MCF 10A (cell line): ENCODE measurements at regions not wholly inside any gene's neighbourhood (a gene's known extent, or its start where the extent isn't known, plus 50 kb on each side); places are given as distances from the start of the nearest gene placed in this dataset.

ENCODE experiments used
- BruUV-seq: library from RNA; stranded (reverse); fragments of 400-500 nt; replicated peaks from 2 replicates; lab custom pipeline; 2021; lab: Mats Ljungman, UMichigan
- CTCF ChIA-PET: fragments of 300-600 bp; sonication (Branson Sonifier 250); formaldehyde crosslinking; extraction: SDS; loops from one replicate; lab custom pipeline; 2021; ENCODE audit warnings: antibody characterized with exemption, inconsistent platforms; lab: Yijun Ruan, JAX
- POLR2A ChIA-PET: fragments of 300-600, 350-650 bp; sonication (Branson Sonifier 250); formaldehyde crosslinking; extraction: SDS; loops from one replicate; lab custom pipeline; 2020; ENCODE audit warnings: antibody characterized with exemption, inconsistent platforms; lab: Yijun Ruan, JAX
- DNase-seq: peaks from one replicate; pipeline ENCODE4 v3.0.0-alpha.2; 2018; ENCODE audit not compliant: unreplicated experiment
- H3K27ac Mint-ChIP-seq: one replicate; pipeline ENCODE4 v1.8.0; 2022; ENCODE audit warnings: mild to moderate bottlenecking, low read depth, mixed read lengths; ENCODE audit not compliant: unreplicated experiment
- H3K27me3 Mint-ChIP-seq: one replicate; pipeline ENCODE4 v1.8.0; 2022; ENCODE audit warnings: mixed read lengths; ENCODE audit not compliant: insufficient read depth, unreplicated experiment
- H3K36me3 Mint-ChIP-seq: one replicate; pipeline ENCODE4 v1.8.0; 2022; ENCODE audit warnings: mild to moderate bottlenecking, moderate library complexity, mixed read lengths; ENCODE audit not compliant: insufficient read depth, unreplicated experiment
- H3K4me1 Mint-ChIP-seq: one replicate; pipeline ENCODE4 v1.8.0; 2022; ENCODE audit warnings: mixed read lengths; ENCODE audit not compliant: insufficient read depth, unreplicated experiment
- H3K4me3 Mint-ChIP-seq: one replicate; pipeline ENCODE4 v1.8.0; 2022; ENCODE audit warnings: mild to moderate bottlenecking, moderate library complexity, mixed read lengths; ENCODE audit not compliant: unreplicated experiment
- H3K9me3 Mint-ChIP-seq: one replicate; pipeline ENCODE4 v1.8.0; 2022; ENCODE audit warnings: mixed read lengths; ENCODE audit not compliant: unreplicated experiment
- intact Hi-C: fragments of 100-400 bp; cut with micrococcal nuclease; formaldehyde crosslinking; loops from 2 replicates; pipeline ENCODE4 v1.14.1; 2022
- TF ChIP-seq, protein P1 (sequence below): fragments of 200-600 bp; IDR thresholded peaks from one replicate; pipeline ENCODE4 v1.8.0; 2022; ENCODE audit warnings: antibody characterized with exemption, mild to moderate bottlenecking; ENCODE audit not compliant: unreplicated experiment

DNA sequence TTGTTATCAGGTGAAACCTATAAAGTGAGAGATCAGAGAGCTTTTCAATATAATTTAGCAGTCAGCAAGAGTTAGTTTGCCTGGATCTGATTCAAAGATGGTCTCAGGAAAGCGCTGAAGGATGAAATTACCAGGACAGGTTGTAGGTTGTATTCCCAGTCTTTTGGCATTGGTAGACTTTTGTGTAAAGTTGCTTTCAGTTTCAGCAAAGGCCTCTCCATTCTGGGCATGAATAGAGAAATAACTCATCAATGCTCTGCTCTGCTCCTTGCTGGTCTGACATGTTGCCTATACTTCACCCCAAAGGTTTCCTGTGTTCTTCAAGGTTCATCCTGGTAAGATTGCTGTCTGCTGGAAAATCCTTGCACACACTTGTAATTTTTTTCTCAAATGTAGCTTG, 714.8 kb downstream of the EPM2A start:
- Mint-ChIP-seq H3K9me3 (no peaks in the 10 kb centered on the region), H3K36me3 (no peaks in the 10 kb centered on the region), H3K4me1 (peaks cover 12% of the 10 kb centered on the region), H3K4me3 (no peak overlapping the region), H3K27ac (no peak overlapping the region), H3K27me3 (no peaks in the 10 kb centered on the region)
- no peak for DNase-seq
- no TSS peak for BruUV-seq
- TF ChIP-seq, protein P1, sequence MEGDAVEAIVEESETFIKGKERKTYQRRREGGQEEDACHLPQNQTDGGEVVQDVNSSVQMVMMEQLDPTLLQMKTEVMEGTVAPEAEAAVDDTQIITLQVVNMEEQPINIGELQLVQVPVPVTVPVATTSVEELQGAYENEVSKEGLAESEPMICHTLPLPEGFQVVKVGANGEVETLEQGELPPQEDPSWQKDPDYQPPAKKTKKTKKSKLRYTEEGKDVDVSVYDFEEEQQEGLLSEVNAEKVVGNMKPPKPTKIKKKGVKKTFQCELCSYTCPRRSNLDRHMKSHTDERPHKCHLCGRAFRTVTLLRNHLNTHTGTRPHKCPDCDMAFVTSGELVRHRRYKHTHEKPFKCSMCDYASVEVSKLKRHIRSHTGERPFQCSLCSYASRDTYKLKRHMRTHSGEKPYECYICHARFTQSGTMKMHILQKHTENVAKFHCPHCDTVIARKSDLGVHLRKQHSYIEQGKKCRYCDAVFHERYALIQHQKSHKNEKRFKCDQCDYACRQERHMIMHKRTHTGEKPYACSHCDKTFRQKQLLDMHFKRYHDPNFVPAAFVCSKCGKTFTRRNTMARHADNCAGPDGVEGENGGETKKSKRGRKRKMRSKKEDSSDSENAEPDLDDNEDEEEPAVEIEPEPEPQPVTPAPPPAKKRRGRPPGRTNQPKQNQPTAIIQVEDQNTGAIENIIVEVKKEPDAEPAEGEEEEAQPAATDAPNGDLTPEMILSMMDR = no peak
- intact Hi-C loops = loop anchor here (10.0 kb wide), 1 partner anchor 614 kb away; no protein-coding TSS in a partner anchor
- ChIA-PET POLR2A (no interaction called here), CTCF (interaction anchor here (0.9 kb wide), 1 partner anchor 10 kb away, joined by 3 read pairs; no protein-coding TSS in a partner anchor)

GRCh38 chr6:145022199-145022796, 713.0 kb downstream of the EPM2A start:
- POLR2A ChIA-PET = no interaction called here
- Mint-ChIP-seq H3K36me3 (no peaks in the 10 kb centered on the region), H3K9me3 (no peaks in the 10 kb centered on the region), H3K27ac (no peak overlapping the region), H3K4me1 (no peaks in the 10 kb centered on the region), H3K27me3 (no peaks in the 10 kb centered on the region), H3K4me3 (no peak overlapping the region)
- CTCF ChIA-PET = no interaction called here
- TF ChIP-seq, protein P1 = no peak
- no TSS peak for BruUV-seq
- no peak for DNase-seq
- intact Hi-C loops = loop anchor here (10.0 kb wide), 1 partner anchor 613 kb away; no protein-coding TSS in a partner anchor

DNA sequence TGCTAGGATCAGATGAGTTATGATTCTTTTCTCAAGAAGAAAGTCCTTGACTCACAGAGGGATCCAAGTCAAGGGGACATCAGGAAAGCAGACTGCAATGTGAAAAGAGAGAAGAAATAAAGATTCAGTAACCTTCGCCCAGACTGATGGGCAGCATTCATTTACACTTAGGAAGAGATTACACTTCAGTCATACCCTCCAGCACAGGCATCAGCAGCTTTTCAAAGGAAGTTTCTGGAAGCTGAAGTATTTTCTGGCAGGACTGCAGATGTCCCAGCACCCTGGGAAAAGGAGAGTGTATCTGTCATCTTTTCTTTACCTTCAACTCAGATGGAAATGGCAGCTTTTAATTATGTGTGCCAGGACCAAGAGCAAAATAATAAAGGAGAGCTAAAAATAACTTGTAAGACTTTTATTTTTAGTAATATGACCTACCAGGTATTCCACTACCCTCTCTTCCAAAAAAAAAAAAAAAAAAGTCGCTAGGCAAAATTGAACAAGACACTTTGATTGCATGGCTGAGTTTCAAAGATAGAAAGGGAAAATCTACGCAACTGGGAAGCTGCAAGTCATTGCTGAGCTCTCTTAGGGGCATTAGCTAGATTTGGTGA, 712.1 kb downstream of the EPM2A start:
- H3K27ac Mint-ChIP-seq = no peak overlapping the region
- BruUV-seq = no TSS peak
- TF ChIP-seq, protein P1 = no peak

DNA sequence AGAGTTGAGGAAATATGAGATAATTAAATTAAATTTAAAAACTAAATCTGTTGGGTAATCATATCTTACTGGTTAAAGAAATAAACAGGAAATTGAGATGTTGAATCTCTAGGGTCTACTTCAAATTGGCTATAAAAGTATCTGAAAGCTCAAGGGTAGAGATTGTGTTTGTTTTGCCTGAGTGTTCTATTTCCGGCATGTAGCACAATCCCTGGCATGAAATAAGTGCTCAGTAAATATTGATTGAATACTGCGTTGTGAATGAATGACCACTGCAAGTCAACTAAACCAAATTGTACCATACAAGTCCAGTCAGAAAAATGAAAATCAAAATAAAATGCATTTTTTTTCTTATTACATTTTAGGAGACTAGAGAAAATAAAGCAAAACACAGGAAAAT, 709.8 kb downstream of the EPM2A start:
- Mint-ChIP-seq H3K27ac (no peak overlapping the region), H3K4me3 (no peak overlapping the region), H3K4me1 (no peaks in the 10 kb centered on the region), H3K36me3 (no peaks in the 10 kb centered on the region), H3K9me3 (no peaks in the 10 kb centered on the region), H3K27me3 (no peaks in the 10 kb centered on the region)
- intact Hi-C loops = loop anchor here (10.0 kb wide), 1 partner anchor 609 kb away; no protein-coding TSS in a partner anchor
- DNase-seq = no peak
- no TSS peak for BruUV-seq
- ChIA-PET CTCF (no interaction called here), POLR2A (no interaction called here)
- TF ChIP-seq, protein P1 = no peak

More for the DNA sequence above, 712.1 kb downstream of the EPM2A start:
- ChIA-PET CTCF (interaction anchor here (0.7 kb wide), 1 partner anchor 22 kb away, joined by 3 read pairs; no protein-coding TSS in a partner anchor), POLR2A (no interaction called here)
- intact Hi-C loops = loop anchor here (10.0 kb wide), 1 partner anchor 612 kb away; no protein-coding TSS in a partner anchor
- no peaks in the 10 kb centered on the region for H3K9me3 Mint-ChIP-seq
- DNase-seq = no peak
- no peaks in the 10 kb centered on the region for H3K36me3 Mint-ChIP-seq
- H3K27me3 Mint-ChIP-seq = no peaks in the 10 kb centered on the region
- no peak overlapping the region for H3K4me3 Mint-ChIP-seq
- H3K4me1 Mint-ChIP-seq = no peaks in the 10 kb centered on the region
